ENCODE measurements at regions not wholly inside any gene's neighbourhood (a gene's known extent, or its start where the extent isn't known, plus 50 kb on each side); places are given as distances from the start of the nearest gene placed in this dataset.

DNA sequence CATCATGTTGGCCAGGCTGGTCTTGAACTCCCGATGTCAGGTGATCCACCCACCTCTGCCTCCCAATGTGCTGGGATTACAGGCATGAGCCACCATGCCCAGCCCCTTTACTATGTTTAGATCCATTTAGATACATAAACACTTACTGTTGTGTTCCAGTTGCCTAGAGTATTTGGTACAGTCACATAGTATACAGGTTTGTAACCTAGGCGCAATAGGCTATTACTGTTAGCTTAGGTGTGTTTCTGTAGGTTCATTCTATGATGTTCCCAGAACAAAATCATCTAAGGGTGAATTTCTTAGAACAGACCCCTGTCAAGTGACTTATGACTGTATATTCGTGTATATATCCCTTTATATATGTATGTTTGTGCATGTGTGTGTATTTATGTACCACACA lies 61.8 kb downstream of the MYCN start:
- TF ChIP-seq, protein P1, sequence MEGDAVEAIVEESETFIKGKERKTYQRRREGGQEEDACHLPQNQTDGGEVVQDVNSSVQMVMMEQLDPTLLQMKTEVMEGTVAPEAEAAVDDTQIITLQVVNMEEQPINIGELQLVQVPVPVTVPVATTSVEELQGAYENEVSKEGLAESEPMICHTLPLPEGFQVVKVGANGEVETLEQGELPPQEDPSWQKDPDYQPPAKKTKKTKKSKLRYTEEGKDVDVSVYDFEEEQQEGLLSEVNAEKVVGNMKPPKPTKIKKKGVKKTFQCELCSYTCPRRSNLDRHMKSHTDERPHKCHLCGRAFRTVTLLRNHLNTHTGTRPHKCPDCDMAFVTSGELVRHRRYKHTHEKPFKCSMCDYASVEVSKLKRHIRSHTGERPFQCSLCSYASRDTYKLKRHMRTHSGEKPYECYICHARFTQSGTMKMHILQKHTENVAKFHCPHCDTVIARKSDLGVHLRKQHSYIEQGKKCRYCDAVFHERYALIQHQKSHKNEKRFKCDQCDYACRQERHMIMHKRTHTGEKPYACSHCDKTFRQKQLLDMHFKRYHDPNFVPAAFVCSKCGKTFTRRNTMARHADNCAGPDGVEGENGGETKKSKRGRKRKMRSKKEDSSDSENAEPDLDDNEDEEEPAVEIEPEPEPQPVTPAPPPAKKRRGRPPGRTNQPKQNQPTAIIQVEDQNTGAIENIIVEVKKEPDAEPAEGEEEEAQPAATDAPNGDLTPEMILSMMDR (IDR thresholded peaks at IDR 0.05), result no peak
- TF ChIP-seq POLR2A (IDR thresholded peaks at IDR 0.05), result no peak
